Pancreas (tissue), 10 donors: ENCODE measurements at regions not wholly inside any gene's neighbourhood (a gene's known extent, or its start where the extent isn't known, plus 50 kb on each side); places are given as distances from the start of the nearest gene placed in this dataset.
"Not testable (repeated sequence)": the region's sequence is repeated elsewhere in the genome, so short reads cannot be mapped to it uniquely, and the experiment has no call there.

ENCODE experiments used
- ATAC-seq, 4 donors: fragments of 200-7000 bp; cut with Tn5 transposase; one replicate each; pipeline versions ENCODE4 v1.8.0 to v1.9.1; 2020; ENCODE audit warnings: mild to moderate bottlenecking in 4 of 4, moderate library complexity in 4 of 4
- DNase-seq, 6 donors: peaks; one replicate each; pipeline ENCODE4 v3.0.0-alpha.2; 2020
- FAIRE-seq: peaks from 2 replicates; lab custom pipeline; 2012; peaks lifted over from hg19 to GRCh38; lab: Jason Lieb, UNC
- H3K27ac ChIP-seq, 4 donors: fragments of 200-600 bp; sonication (generic); 1 replicate in 3 of 4; 2 replicates in 1 of 4; pipeline versions ENCODE4 v1.5.0 to v1.8.0; 2020
- H3K27me3 ChIP-seq, 4 donors: fragments of 200-600 bp; one replicate each; pipeline ENCODE4 v1.8.0; 2021
- H3K36me3 ChIP-seq, 3 donors: fragments of 200-600 bp; sonication (generic) in 1 of 3; one replicate each; pipeline versions ENCODE4 v1.5.0 to v1.8.0; 2020 to 2021
- H3K4me1 ChIP-seq, 3 donors: fragments of 200-600 bp; one replicate each; pipeline ENCODE4 v1.8.0; 2021
- H3K4me3 ChIP-seq, 4 donors: fragments of 200-600 bp; sonication (generic) in 2 of 4; one replicate each; pipeline versions ENCODE4 v1.5.0 to v1.8.0; 2020 to 2021
- H3K9me3 ChIP-seq, 4 donors: fragments of 200-600 bp; one replicate each; pipeline ENCODE4 v1.8.0; 2021
- WGBS, 2 donors: extraction: QIAGEN DNeasy Blood & Tissue Kit; methylation state at CpG; one replicate each; pipeline ENCODE4 v1.1.7; 2013; 5-methylcytosine and 5-hydroxymethylcytosine counted together
- intact Hi-C, 3 donors: fragments of 100-400 bp; cut with DNase I; formaldehyde crosslinking; loops; one replicate each; pipeline versions ENCODE4 v1.11.1 to v1.14.2; 2022
- TF ChIP-seq, protein P1 (sequence below), 4 donors: fragments of 200-600 bp; sonication (generic) in 3 of 4; IDR thresholded peaks; one replicate each; pipeline versions ENCODE4 v1.5.0 to v1.8.0; 2021; ENCODE audit warnings: antibody characterized with exemption in 4 of 4
- donor health status: healthy with polysubstance abuse.
- donor health status: DM: no; HTN: no; CAD: no; lungs with moderate emphysema.
- donor health status: DM: no; HTN: no; CAD: no.
- donor health status: control.
- donor health status: control.
- donor health status: Bipolar disorder and iron deficiency.
- donor health status: DM: yes; HTN: yes; CAD: no.
- donor health status: DM: no; HTN: no; CAD: no.
- donor health status: DM: no; HTN: no; CAD: no.
- donor health status: DM: yes; HTN: yes; CAD: no.

DNA sequence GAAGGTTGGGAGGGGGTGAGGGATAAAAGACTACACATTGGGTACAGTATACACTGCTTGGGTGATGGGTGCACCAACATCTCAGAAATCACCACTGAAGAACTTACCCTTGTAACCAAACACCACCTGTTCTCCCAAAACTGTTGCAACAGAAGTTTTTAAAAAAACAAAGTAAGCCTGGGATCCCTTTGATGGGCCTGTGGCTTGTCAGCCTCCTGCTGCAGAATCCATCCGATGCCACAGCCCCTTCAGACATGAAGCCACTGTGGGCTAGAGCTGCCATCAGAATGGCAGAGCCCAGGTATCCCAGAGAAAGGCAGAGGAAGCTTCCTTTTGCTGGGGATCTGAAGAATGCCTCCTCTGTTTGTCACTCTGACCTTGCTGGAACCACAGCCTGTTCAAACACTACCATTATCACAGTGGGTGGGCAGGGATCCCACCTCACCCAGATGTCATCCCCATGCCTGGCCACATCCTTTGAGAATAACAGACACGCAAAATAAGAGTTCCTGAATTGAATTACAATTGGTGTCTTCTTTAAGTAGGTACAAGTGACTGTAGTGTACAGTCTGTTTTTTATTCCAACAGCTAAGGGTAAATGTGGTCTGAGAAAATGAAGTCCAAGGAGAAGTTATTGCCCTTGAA, 78.1 kb upstream of the DIRAS2 start:
- ATAC-seq = no peak
- Histone ChIP-seq H3K4me3 (no peak overlapping the region), H3K36me3 (no peaks in the 10 kb centered on the region), H3K27me3 (peaks cover 0 to 3% (median 0%) of the 10 kb centered on the region in 4 donors), H3K27ac (no peak overlapping the region), H3K4me1 (no peaks in the 10 kb centered on the region), H3K9me3 (no peaks in the 10 kb centered on the region)
- DNase-seq = no peak
- intact Hi-C loops = no loop called here
- FAIRE-seq = no peak
- 55 to 63% methylated on average over 2 of the region's 2 CpGs for WGBS, 2 donors
- TF ChIP-seq, protein P1, sequence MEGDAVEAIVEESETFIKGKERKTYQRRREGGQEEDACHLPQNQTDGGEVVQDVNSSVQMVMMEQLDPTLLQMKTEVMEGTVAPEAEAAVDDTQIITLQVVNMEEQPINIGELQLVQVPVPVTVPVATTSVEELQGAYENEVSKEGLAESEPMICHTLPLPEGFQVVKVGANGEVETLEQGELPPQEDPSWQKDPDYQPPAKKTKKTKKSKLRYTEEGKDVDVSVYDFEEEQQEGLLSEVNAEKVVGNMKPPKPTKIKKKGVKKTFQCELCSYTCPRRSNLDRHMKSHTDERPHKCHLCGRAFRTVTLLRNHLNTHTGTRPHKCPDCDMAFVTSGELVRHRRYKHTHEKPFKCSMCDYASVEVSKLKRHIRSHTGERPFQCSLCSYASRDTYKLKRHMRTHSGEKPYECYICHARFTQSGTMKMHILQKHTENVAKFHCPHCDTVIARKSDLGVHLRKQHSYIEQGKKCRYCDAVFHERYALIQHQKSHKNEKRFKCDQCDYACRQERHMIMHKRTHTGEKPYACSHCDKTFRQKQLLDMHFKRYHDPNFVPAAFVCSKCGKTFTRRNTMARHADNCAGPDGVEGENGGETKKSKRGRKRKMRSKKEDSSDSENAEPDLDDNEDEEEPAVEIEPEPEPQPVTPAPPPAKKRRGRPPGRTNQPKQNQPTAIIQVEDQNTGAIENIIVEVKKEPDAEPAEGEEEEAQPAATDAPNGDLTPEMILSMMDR (IDR thresholded peaks at IDR 0.05) = no peak

DNA sequence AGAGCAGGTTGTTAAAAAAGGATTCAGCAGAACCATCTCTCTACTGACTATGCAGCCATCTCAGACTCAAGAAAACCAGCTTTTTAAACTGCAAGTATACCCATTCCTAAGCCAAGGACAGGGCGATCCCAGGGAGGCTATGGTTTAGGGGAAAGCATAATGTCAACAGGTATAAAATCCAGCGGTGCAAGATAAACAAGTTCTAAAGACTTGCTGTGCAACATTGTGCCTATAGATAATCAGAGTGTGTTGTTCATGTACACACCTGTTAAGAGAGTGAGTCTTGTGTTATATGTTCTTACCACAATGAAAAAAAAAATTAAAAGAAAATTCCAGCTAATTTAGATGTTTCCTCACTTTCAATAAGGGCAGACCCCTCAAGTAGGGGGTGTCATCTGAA, 63.6 kb upstream of the DIRAS2 start:
- Histone ChIP-seq H3K27ac (no peak overlapping the region), H3K36me3 (no peaks in the 10 kb centered on the region), H3K4me3 (no peak overlapping the region), H3K9me3 (no peaks in the 10 kb centered on the region), H3K27me3 (no peaks in the 10 kb centered on the region), H3K4me1 (no peaks in the 10 kb centered on the region)
- intact Hi-C loops = no loop called here
- no peak for FAIRE-seq
- WGBS, 2 donors = 74 to 77% methylated on average over 2 of the region's 2 CpGs
- TF ChIP-seq, protein P1 (IDR thresholded peaks at IDR 0.05) = no peak
- DNase-seq = no peak
- no peak for ATAC-seq

DNA sequence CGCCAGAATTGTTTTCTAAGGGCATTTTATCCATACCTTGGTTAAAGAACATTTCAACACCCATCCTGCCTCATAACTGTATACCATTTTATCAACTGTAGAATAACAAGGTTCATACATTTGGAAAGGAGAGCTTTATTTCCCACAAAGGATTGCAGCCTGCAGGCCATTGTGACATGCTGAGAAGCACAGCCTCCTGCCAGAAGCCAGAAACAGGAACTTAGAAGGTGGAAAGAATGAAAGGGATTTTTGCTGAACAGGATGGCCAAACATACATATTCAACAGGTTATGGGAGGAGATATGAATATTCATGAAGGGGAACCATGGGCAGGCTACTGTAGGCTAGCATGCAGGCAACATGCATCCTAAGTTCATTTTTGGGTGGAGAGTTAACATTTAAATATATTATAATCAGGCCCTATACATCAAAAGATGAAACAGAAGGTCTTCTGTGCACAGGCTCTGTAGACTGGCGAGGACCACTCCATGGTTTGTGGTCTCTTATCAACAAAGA, 59.9 kb upstream of the DIRAS2 start:
- Histone ChIP-seq H3K36me3 (no peaks in the 10 kb centered on the region), H3K4me3 (no peak overlapping the region), H3K4me1 (no peaks in the 10 kb centered on the region), H3K27me3 (peaks cover 0 to 8% (median 0%) of the 10 kb centered on the region in 4 donors), H3K9me3 (no peaks in the 10 kb centered on the region), H3K27ac (no peak overlapping the region)
- 78 to 86% methylated on average over 2 of the region's 2 CpGs for WGBS, 2 donors
- TF ChIP-seq, protein P1 (IDR thresholded peaks at IDR 0.05) = no peak
- FAIRE-seq = no peak
- no peak for ATAC-seq
- DNase-seq = no peak
- intact Hi-C loops = no loop called here

DNA sequence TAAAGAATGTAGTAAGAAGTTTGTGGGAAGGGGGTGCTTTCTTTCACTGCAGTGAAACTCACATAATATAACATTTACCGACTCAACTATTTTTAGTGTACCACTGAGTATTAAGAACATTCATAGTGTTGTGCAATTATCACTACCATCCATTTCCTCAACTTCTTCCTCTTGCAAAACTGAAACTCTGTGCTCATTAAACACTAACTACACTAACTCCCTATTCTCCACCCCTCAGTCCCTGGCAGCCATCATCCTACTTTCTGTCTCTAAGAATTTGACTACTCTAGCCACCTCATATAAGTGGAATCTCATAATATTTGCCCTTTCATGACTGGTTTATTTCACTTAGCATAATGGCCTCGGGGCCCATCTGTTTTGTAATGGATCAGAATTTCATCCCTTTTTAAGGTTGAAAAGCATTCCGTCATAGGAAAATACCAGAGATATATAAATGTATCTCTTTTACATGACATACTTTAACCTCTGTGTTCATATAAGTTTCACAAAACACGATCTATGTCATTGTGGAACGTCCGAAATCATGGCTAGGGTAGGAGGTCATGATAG, 56.3 kb upstream of the DIRAS2 start:
- H3K36me3 ChIP-seq = no peaks in the 10 kb centered on the region
- peaks cover 0 to 8% (median 0%) of the 10 kb centered on the region in 4 donors for H3K27me3 ChIP-seq
- no peak for DNase-seq
- no peak for FAIRE-seq
- H3K4me1 ChIP-seq = no peaks in the 10 kb centered on the region
- TF ChIP-seq, protein P1 (IDR thresholded peaks at IDR 0.05) = no peak
- no peak for ATAC-seq
- WGBS, 2 donors = 54 to 77% methylated on average over 6 of the region's 6 CpGs
- H3K27ac ChIP-seq = no peak overlapping the region
- no peak overlapping the region for H3K4me3 ChIP-seq
- no peaks in the 10 kb centered on the region for H3K9me3 ChIP-seq
- intact Hi-C loops = no loop called here

DNA sequence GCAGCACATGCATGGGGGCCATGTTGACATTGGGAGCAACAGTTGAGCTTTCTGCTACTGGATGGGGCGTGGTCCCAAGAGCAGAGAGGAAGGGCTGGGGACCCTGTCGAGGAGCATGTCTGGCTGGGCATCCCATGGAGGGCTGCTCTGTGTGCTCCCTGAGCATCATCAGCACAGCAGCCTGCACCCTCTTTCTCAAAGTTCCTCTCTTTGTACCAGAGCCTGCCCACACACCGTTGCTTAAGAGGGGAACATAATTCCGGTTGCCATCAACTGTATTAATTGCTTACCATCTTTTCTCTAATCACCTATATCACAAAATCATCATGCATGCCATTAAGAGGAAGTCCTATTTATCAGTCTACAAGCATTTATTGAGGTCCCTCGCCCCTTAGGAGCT, 55.2 kb upstream of the DIRAS2 start:
- FAIRE-seq (no peak), ATAC-seq (no peak)

DNA sequence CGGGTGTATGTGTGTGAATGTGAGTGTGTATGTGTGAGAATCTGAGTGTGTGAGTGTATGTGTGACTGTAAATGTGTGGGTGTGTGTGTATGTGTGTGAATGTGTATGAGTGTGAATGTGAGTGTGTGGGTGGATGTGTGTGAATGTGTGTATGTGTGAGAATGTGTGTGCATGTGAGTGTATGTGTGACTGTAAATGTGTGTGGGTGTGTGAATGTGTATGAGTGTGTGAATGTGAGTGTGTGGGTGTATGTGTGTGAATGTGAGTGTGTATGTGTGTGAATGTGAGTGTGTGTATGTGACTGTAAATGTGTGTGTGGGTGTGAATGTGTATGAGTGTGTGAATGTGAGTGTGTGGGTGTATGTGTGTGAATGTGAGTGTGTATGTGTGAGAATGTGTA, 51.6 kb upstream of the DIRAS2 start:
- H3K36me3 ChIP-seq, FAIRE-seq, H3K27me3 ChIP-seq, H3K4me1 ChIP-seq, H3K4me3 ChIP-seq, H3K9me3 ChIP-seq, intact Hi-C loops, ATAC-seq, H3K27ac ChIP-seq, DNase-seq: not testable (repeated sequence)
- WGBS, 2 donors = 0 to 94% methylated on average over 1 of the region's 1 CpG

More for the DNA sequence above, 55.2 kb upstream of the DIRAS2 start:
- no peak overlapping the region for H3K4me3 ChIP-seq
- H3K27ac ChIP-seq = no peak overlapping the region
- no peaks in the 10 kb centered on the region for H3K36me3 ChIP-seq
- H3K27me3 ChIP-seq = peaks cover 0 to 8% (median 0%) of the 10 kb centered on the region in 4 donors
- H3K9me3 ChIP-seq = no peaks in the 10 kb centered on the region
- no peaks in the 10 kb centered on the region for H3K4me1 ChIP-seq
- DNase-seq = no peak
- TF ChIP-seq, protein P1 (IDR thresholded peaks at IDR 0.05) = no peak
- WGBS, 2 donors = 59 to 75% methylated on average over 5 of the region's 5 CpGs
- intact Hi-C loops = no loop called here
